ENCODE measurements at regions not wholly inside any gene's neighbourhood (a gene's known extent, or its start where the extent isn't known, plus 50 kb on each side); places are given as distances from the start of the nearest gene placed in this dataset.

- H2AFZ ChIP-seq (ENCODE audit: low read depth, low read length): no peak overlapping the region
- dilution Hi-C loops (cut with MboI; ENCODE audit: extremely low pct_ligation_motif_present, low sequenced_read_pairs): no loop called here
- no peaks in the 10 kb centered on the region for H3K9me1 ChIP-seq (replicated peaks; ENCODE audit: control insufficient read depth, extremely low read depth, insufficient read depth, low read length)
- intact Hi-C loops (cut with micrococcal nuclease): no loop called here
- no peak for FAIRE-seq
- no peaks in the 10 kb centered on the region for H4K20me1 ChIP-seq (replicated peaks; ENCODE audit: control insufficient read depth, extremely low read depth, insufficient read depth, low read length)
- no peaks in the 10 kb centered on the region for H3K27me3 ChIP-seq (ENCODE audit: control insufficient read depth in 2 of 2, insufficient read depth in 2 of 2, low read length in 2 of 2)
- DNase-seq (ENCODE audit: low read depth, low spot score): no peak
- CTCF ChIA-PET: no interaction called here
- H3K4me3 ChIP-seq (replicated peaks in 1 of 3; ENCODE audit: insufficient read depth in 1 of 3, low read depth in 1 of 3, low read length in 3 of 3): no peak overlapping the region
- H3K9ac ChIP-seq (replicated peaks; ENCODE audit: extremely low read depth, insufficient read depth, low read length): no peak overlapping the region
- POLR2A ChIA-PET: no interaction called here
- no peaks in the 10 kb centered on the region for H3K36me3 ChIP-seq (ENCODE audit: control insufficient read depth in 2 of 2, extremely low read depth in 1 of 2, insufficient read depth in 2 of 2, low read length in 2 of 2)
- no peaks in the 10 kb centered on the region for H3K79me2 ChIP-seq (ENCODE audit: control insufficient read depth, insufficient read depth, low read length)
- BruUV-seq (replicated peaks): no TSS peak
- TF ChIP-seq GATA2 (IDR thresholded peaks at IDR 0.05; ENCODE audit: insufficient read depth, insufficient read length, low read depth, low read length) (no peak), POLR2AphosphoS5 (IDR thresholded peaks at IDR 0.05; ENCODE audit: insufficient read depth, low read depth, low read length) (no peak), POLR2A (IDR thresholded peaks at IDR 0.05; ENCODE audit: low read depth, low read length) (no peak), JUN (IDR thresholded peaks at IDR 0.05; ENCODE audit: borderline replicate concordance, insufficient read depth, insufficient read length, low read depth) (no peak), EZH2 (IDR thresholded peaks at IDR 0.05; ENCODE audit: borderline replicate concordance, low read depth, low read length, severe bottlenecking) (no peak), FOS (IDR thresholded peaks at IDR 0.05; ENCODE audit: borderline replicate concordance, insufficient read depth, low read length) (no peak), MYC (IDR thresholded peaks at IDR 0.05; ENCODE audit: low read depth, low read length) (no peak)
- TF ChIP-seq, protein P1, sequence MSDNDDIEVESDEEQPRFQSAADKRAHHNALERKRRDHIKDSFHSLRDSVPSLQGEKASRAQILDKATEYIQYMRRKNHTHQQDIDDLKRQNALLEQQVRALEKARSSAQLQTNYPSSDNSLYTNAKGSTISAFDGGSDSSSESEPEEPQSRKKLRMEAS (IDR thresholded peaks at IDR 0.05; ENCODE audit: insufficient read depth, insufficient read length): no peak
- TF ChIP-seq, protein P2, sequence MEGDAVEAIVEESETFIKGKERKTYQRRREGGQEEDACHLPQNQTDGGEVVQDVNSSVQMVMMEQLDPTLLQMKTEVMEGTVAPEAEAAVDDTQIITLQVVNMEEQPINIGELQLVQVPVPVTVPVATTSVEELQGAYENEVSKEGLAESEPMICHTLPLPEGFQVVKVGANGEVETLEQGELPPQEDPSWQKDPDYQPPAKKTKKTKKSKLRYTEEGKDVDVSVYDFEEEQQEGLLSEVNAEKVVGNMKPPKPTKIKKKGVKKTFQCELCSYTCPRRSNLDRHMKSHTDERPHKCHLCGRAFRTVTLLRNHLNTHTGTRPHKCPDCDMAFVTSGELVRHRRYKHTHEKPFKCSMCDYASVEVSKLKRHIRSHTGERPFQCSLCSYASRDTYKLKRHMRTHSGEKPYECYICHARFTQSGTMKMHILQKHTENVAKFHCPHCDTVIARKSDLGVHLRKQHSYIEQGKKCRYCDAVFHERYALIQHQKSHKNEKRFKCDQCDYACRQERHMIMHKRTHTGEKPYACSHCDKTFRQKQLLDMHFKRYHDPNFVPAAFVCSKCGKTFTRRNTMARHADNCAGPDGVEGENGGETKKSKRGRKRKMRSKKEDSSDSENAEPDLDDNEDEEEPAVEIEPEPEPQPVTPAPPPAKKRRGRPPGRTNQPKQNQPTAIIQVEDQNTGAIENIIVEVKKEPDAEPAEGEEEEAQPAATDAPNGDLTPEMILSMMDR (IDR thresholded peaks at IDR 0.05; ENCODE audit: extremely low read depth in 1 of 2, insufficient read depth in 1 of 2, low read depth in 1 of 2, low read length in 2 of 2): no peak
- H3K4me2 ChIP-seq (ENCODE audit: insufficient read depth, low read length): no peak overlapping the region
- H3K9me3 ChIP-seq (replicated peaks; ENCODE audit: control insufficient read depth, insufficient read depth, low read length): no peaks in the 10 kb centered on the region
- no peaks in the 10 kb centered on the region for H3K4me1 ChIP-seq (ENCODE audit: control insufficient read depth, extremely low read depth, insufficient read depth, low read length)
- H3K27ac ChIP-seq (ENCODE audit: insufficient read depth, low read depth, low read length): no peak overlapping the region
These were observed 2005.5 kb upstream of the PCDH20 start for GRCh38 chr13:63421123-63421522.

Data from endothelial cell of umbilical vein (primary cell).